HG02642 (cell line): ENCODE measurements at regions not wholly inside any gene's neighbourhood (a gene's known extent, or its start where the extent isn't known, plus 50 kb on each side); places are given as distances from the start of the nearest gene placed in this dataset.

Experiments
- ATAC-seq: cut with Tn5 transposase; IDR thresholded peaks from one replicate; pipeline ENCODE4 v1.9.1; 2021; ENCODE audit warnings: mild to moderate bottlenecking; ENCODE audit not compliant: unreplicated experiment, poor library complexity

DNA sequence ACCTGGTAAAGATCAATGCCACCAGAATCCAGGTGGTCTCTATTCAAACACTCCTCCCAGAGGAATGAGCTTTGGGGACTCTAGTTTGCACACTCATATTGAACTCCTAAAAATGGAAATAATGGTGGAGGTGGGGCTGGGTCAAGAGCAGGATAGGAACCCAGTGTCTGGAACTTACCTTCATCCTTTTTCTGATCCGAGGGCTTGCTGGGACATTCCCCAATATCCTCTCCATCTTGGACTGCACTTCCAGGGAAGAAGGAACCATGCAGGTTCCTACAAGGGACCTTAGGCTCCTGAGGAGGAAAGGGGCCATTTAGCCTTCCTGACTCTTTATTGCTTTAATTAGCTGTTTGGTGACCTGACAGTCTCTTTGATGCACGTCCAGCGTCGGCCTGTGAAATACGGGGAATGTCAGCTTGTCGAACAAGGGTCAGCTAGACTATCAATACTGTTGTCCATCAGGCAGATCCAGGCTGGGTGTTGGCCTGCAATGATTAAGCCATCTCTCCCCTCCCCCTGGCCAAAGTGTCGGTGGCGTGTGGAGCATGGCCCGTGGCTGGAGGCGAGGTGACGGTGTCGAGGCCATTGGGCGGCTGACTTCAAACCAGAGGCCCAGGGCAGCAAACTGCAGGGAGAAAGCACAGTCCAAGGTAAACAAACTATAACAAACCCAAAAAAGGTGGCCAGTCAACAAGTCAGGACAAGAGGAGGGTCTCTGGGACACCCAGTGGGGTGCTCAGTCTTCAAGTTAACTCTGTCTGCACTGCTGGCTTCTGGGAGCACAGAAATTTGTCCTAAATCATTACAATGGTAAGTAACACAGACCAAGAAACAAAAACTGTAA is 405.2 kb upstream of the TBX3 start:
- no peak for ATAC-seq

DNA sequence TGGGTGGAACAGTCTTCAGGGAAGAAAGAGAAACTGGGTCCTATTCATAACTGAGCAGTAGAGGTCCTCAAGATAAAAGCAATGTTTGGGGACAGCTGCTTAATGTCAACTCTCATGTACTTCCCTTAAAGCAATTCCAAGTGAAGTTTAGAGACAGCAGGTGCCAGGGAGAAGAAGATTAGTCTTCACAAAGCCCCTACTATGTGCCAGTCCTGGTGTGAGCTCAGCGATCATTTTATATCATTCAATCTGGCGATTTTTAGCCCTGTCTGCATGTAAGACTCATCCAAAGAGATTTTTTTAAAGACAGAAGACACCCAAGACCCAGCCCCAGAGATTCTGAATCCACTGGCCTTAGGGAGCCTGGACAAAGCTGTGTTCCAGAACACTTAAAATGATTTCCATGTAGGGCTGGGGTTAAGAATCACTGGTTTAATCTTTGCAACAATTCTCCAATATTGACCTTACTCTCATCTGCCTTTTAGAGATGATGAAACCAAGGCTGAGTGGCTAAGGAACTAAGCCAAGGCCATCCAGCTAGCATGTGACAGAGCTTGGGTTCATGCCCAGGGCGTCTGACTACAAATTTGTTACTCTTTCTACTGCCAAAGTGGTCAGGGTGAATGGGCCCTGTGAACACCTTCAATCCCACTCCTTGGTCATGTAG is 404.5 kb upstream of the TBX3 start:
- no peak for ATAC-seq

DNA sequence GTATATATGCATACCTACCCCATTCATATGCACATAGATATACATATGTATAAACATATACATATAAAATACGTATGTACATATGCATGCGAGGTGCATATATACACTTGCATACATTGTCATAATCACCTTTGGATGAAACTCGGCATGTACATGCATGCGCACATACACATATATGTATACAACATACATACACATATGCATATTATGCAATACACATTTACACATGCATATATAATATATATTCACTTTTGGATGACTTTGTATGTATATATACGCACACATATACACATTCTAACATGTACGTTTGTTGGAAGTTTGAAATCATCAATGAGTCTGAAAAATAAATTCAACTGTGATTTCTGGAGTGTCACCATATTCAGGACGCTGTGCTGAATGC is 401.6 kb upstream of the TBX3 start:
- no peak for ATAC-seq

DNA sequence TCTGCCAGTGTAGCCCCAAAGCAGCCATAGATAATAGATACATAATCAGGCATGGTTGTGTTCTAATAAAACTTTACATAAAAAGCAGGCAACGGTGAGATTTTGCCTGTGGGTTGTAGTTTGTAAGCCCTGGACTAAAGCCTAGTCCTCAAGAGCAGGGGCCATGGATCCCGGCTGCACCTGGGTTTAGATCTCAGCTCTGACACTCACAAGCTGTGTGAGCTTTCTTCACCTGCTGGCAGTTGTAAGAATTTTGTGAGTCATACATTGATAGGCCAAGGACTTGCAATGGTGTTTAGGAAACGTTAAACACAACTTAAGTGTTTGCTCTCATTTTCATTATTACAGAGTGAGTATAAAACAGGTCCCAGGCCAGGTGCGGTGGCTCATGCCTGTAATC is 395.8 kb upstream of the TBX3 start:
- no peak for ATAC-seq

DNA sequence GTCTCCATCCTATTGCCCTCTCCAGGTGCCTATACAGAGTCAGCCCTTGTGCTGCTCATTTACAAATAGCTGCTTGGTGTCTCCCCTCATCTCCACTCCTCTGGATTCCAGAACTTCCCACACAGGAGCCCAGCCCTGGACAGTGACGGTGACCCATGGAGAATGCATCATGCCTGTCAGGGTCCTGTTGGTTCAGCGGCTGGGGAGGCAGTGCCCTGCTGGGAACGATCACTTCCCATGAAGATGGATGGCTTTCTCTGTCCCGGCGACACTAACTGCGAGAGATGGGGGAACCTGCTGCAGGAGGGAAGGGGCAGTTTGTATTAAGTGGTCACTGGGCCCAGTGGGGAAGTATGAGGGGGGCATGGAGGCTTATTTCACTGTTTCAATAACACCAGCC is 395.0 kb upstream of the TBX3 start:
- no peak for ATAC-seq

DNA sequence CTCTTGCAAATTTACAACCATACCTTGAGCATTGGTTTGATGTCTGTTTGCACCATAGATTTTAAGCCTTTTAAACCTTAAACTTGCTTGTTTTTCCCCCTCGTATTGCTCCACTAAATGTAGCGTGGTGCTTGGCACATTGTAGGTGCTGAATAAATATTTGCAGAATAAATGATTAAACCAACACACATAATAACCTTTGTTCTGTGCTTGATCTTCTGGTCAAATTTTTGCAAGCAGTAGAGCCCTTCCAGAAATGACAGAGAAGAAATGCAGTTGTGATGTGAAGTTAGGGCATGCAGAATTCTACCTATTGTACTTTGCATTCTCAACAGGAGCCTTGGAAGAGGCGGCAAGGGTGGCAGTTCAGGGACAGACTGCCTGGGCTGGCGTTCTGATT is 394.4 kb upstream of the TBX3 start:
- no peak for ATAC-seq

DNA sequence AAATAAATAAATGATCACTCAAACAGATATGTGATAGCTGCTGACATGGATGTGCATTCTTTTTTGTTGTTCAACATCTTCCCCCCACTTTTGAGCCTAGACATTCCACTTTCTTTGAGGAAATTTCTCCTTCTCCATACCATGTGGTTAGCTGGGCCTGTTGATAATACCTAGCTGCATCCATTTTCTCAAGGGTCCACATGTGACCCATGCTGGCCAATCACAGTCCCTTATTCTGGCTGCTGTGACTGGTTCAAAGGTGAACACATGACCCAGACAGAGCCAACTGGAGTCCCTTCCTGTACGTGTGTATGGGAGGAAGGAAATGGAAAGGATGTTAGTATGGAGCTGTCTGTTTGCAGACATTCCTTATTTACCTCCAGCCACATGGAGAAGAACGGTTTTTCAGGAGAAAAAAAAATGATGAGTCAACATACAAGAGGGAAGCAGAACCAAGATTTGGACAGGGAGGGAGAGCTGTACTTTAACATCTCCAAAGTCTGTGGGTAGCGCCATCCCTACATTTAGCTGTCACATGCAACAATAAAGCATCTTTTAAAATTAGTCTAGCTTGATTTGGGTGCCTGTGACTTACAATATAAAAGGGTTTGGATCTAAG is 391.7 kb upstream of the TBX3 start:
- ATAC-seq: no peak

DNA sequence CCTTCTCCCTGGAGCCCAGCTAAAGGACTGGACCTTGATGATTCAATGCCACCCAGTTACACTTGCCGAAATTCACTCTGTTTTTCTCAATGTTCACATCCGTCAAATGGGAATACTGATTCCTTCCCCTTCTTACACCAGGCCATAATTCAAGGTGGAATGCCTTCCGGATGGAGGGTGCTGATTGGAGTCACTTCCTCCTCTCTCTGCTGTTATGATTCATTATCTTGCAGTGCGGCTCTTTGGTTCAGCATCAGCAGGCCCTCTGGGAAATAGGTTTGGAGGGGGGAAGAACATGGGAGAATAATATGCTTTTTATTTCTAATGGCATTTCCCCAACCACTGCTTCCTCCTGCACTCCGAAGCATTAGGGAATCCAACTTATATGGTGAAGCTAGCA is 390.6 kb upstream of the TBX3 start:
- no peak for ATAC-seq

DNA sequence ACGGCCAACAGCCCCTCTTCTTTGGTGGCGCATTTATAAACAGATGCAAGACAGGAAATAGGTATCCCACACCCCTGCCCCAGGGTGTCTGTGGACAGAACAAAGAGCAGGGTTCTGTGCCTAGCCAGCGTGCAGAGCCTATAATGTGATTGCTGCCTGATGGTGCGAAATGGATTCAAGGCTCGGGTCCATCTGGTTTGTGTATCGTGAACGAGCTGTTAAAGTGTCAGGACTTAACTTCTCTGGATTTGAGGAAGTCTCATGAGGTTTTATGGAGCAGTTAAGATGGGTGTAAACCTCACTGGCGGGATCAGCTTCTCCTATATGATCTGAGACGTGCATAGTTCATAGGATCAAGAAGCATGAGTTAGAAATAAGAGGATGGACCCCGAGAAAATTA is 388.7 kb upstream of the TBX3 start:
- no peak for ATAC-seq

DNA sequence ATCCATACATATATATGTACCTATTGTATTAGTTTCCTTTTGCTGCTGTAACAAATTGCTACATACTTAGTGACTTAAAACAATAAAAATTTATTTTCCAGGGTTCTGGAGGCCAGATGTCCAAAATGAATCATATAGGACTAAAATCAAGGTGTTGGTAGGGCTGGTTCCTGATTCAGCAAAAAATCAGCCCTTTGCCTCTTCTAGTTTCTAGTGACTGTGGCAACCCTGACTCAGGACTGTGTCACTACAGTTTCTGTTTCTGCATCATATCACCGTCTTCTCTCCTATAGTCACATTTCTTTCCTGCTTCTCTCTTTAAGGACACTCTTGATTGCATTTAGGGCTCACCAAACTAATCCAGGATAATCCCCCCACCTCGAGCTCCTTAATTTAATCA is 386.3 kb upstream of the TBX3 start:
- no peak for ATAC-seq

DNA sequence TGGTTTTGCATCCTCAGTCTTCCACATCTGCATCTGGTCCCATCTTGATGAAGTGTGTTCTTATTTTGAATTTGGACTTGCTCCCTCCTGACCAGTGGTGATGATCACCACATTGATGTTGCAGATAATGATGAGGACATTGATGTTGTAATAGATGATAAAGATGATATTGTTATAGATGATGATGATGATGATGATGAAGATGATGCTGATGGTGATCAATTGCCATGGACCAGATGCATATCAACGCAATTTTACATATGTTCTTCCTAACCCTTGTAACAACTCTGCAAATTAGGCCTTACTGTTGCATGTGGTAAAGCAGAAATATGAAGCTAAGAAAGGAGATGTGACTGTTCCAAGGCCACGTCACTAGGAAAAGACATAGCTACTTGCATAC is 380.3 kb upstream of the TBX3 start:
- no peak for ATAC-seq

DNA sequence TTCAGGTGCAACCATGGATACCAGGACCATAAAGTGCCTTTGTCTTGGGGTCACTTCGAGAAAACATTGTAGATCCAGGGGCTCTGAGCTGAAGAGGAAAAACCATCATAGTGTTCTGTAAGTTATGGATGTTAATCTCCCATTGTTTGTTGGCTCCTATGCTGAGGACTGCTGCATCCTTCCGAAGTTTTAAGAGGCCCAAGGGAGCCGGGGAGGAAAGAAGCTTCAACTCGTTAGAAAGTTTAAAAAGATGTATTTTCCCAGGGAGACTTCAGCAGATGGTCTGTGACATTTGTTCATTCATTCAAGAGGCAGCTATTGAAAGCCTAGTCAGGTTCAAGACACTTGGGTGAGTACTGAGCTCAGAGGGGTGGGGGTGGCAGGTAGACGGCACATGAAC is 378.8 kb upstream of the TBX3 start:
- no peak for ATAC-seq

DNA sequence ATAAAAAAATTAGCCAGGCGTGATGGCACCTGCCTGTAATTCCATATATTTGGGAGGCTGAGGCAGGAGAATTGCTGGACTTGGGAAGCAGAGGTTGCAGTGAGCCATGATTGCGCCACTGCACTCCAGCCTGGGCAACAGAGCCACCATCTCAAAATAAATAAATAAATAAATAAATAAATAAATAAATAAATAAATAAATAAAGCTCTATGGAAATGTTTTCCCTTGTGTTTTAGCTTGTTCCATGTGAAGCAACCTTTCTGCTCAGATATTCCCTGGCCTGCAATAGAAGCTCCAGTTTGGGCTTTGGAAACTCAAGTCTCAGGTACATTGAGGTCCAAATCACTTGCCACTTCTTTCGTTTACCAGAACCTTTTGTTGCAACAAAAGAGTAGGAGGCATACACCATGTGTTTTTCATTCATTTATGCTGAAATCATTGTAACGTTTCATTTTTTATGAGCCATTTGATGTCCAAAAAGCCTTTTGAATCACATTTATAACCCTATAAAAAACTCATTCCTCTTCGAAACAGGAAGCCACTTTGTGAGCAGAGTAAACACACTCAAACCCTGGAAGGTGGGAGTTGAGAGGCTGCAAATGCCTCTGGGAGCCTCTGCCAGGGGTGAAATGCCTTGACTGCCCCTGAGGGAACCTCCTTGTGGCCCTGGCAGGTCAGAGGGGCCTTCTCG is 376.6 kb upstream of the TBX3 start:
- ATAC-seq: no peak

DNA sequence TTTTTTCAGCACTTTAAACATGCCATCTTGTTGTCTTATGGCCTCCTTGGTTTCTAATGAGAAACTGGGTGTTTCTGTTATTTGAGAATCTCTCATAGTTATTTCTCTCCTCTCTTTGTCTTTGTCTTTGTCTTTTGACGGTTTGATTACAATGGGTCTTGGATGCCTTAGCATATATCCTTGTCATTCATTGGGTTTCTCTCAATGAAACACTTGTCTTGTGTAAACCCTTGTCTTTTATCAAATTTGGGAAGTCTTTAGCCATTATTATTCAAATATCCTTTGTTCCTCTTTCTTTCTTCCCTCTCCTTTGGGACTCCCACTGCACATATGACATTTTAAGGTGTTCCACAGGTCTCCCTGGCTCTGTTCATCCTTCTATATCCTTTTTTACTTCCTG is 373.5 kb upstream of the TBX3 start:
- no peak for ATAC-seq

DNA sequence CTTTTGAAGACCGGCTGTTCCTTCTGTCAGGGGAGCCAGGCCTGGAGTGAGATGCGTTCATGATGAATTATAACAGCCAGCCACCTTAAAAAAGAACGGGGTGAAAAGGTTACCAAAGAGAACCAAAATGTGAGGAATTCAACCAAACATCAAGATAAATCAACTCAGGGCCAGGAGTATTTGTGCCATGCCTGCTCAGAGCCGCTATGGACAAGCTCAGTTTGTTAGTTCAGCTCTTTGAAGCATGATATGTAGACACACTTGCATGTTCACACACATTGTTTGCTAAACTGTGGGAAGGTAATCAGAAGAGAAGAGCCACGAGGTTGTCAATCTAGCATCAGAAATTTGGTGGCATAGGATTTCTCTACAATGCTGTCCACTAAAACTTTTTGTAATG is 367.4 kb upstream of the TBX3 start:
- ATAC-seq: no peak

DNA sequence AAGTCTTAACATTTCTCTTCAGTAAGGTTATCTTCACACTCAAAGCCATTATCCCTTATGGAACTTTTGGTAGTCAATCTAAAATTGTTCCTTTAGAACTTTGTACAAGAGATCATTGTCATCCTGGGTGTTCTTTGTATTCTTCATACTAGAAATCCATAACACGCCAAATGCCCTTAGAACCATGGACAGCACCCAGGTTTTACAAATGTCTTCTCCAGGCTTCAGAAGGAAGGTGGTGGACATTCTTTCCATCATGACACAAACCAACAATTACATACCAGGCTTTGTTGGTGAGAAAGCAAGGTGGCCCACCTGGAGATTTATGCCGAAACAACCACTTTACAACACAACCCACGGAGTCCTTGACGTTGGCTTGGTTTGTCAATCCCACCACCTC is 365.6 kb upstream of the TBX3 start:
- no peak for ATAC-seq

DNA sequence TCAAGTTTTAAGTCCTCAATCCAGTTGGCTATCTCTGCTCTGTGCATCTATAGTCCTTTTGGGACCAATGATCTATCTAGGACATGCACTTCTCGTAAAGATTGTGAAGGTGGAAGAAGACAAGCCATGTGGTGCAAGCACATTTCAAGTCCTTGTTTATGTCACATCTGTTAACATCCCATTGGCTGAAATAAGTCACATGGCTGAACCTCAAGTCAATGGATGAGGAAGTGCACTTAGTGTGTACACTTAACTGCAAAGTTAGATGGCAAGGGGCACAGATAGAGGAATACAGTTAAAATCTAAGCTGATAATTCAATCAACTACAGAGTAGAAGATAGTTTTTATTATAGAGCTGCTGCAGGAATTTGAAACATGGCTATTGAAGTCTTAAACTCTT is 362.8 kb upstream of the TBX3 start:
- ATAC-seq: no peak

DNA sequence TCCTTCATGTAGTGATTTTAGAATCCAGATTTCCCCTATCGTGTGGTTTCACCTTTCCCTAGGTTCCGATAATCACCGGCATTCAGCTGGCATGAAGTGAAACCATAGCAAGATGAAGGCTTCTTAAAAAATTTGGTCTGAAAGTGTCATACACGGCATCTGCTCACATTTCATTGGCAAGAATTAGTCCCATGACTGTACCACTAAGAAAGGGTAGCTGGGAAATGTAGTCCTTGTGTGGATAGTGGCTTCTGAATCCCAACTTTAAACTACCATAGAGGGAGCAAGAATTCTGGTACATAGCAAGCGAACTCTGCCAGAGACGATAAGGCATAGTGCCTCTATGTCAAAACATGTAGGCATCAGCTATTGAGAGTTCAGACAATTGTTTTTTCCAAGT is 360.1 kb upstream of the TBX3 start:
- ATAC-seq: no peak

DNA sequence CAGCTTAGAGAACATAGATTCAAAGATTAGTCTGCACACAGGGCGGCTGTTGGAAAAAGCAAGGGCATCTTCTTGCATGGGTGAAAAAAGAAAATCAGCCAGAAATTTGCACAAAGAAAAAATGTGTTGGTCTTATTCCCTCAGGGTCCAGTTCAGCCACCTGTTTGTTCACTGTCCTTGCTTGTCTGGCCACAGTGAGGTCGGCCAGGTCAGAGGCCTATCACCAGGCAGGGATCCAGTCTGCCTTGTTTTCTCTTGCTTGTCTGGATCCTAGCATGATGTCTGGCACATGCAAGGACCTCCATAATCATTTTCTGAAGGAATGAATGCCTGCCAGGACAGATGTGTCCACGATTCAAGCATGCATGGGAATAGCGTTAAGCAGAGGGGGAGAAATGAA is 359.1 kb upstream of the TBX3 start:
- no peak for ATAC-seq

DNA sequence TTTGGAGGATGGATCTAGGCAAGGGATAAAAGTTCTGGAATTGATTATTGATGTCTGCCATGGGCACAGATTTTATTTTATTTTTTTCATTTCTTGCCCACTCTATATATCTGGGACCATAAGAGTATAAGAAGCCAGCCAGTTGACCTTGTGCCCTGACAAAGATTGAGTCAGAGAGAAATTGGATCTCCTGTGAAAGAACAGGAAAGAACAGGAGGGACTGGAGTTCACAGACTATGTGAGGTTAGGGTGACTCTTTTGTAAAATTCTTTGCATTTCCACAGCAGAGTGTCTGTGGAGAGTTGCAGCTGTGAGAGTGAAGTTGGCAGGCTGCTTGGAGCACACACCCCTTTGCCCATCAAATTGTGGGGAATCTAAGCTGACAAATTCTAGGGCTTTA is 358.4 kb upstream of the TBX3 start:
- ATAC-seq: no peak

DNA sequence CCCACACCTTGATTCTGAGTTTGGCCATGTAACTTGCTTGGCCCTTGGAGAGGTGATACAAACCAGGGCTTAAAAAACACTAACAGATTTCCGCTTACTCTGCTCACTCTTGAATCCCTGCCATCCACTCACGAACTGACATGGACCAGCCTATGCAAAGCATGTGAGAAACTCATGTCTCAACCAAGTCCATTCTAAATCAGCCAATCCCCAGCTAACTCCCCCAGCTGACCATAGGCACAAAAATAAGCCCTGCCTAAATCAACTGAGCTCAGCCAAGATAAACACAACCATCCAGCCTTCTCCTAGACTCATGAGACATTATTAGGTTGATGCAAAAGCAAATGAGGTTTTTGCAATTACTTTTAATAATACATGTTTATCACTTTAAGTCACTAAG is 353.9 kb upstream of the TBX3 start:
- no peak for ATAC-seq
